ENCODE measurements at regions not wholly inside any gene's neighbourhood (a gene's known extent, or its start where the extent isn't known, plus 50 kb on each side); places are given as distances from the start of the nearest gene placed in this dataset.

GRCh38 chr2:15812187-15812780 lies 128.1 kb upstream of the MYCN start:
- TF ChIP-seq IRF1 (CRISPR knock-in tag; IDR thresholded peaks at IDR 0.05) (no peak), CTCF (IDR thresholded peaks at IDR 0.05) (no peak)
